Left ventricle myocardium inferior (tissue), 1 donor: ENCODE measurements at regions not wholly inside any gene's neighbourhood (a gene's known extent, or its start where the extent isn't known, plus 50 kb on each side); places are given as distances from the start of the nearest gene placed in this dataset.

Experiments used
- DNase-seq: peaks from one replicate; pipeline ENCODE4 v3.0.0-alpha.2; 2020
- H3K27ac ChIP-seq: fragments of 200-600 bp; replicated peaks from 2 replicates; pipeline ENCODE4 v1.8.0; 2021
- H3K27me3 ChIP-seq: fragments of 200-600 bp; 2 replicates; pipeline ENCODE4 v1.8.0; 2021; ENCODE audit warnings: low read depth
- H3K36me3 ChIP-seq: fragments of 200-600 bp; 2 replicates; pipeline ENCODE4 v1.8.0; 2021
- H3K4me1 ChIP-seq: fragments of 200-600 bp; 2 replicates; pipeline ENCODE4 v1.8.0; 2021
- H3K4me3 ChIP-seq: fragments of 200-600 bp; 2 replicates; pipeline ENCODE4 v1.8.0; 2021; ENCODE audit warnings: mild to moderate bottlenecking, moderate library complexity
- H3K9me3 ChIP-seq: fragments of 200-600 bp; replicated peaks from 2 replicates; pipeline ENCODE4 v1.8.0; 2021
- CTCF ChIP-seq: fragments of 200-600 bp; IDR thresholded peaks from 2 replicates; pipeline ENCODE4 v1.8.0; 2021; ENCODE audit warnings: antibody characterized with exemption, mild to moderate bottlenecking, borderline replicate concordance
- intact Hi-C: fragments of 100-400 bp; cut with micrococcal nuclease; formaldehyde crosslinking; loops from one replicate; pipeline ENCODE4 v1.11.0; 2022
- donor health status: DM: no; HTN: yes; CAD: no; lungs with severe emphysema.

- no peak overlapping the region for H3K4me3 ChIP-seq
- no peaks in the 10 kb centered on the region for H3K27me3 ChIP-seq
- H3K9me3 ChIP-seq: no peaks in the 10 kb centered on the region
- no peak for TF ChIP-seq CTCF
- no peak overlapping the region for H3K27ac ChIP-seq
- H3K36me3 ChIP-seq: no peaks in the 10 kb centered on the region
- DNase-seq: no peak
- intact Hi-C loops: no loop called here
- peaks cover 12% of the 10 kb centered on the region for H3K4me1 ChIP-seq
Measured at GRCh38 chr4:185991770-185992169, 77.2 kb upstream of the TLR3 start.

DNA sequence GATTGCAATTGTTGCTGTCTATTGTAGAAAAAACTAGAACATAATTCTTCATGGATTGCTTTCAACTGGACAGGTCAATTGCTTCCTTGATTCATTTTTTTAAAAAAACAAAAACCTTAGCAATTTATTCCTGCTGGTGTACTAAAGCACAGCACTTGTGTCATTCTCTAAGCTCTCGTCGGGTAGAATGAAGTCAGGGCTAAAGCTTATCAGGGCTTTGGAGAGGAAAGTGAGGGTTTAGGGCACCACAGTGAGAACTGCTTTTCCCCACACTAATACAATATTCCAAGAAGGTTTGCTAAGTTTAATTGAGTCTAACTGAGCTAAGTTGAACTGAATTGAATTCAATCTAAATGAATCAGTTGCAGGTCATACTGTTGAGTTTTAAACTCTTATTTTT, 76.4 kb upstream of the TLR3 start:
- no peaks in the 10 kb centered on the region for H3K9me3 ChIP-seq
- intact Hi-C loops: no loop called here
- no peak overlapping the region for H3K4me3 ChIP-seq
- no peaks in the 10 kb centered on the region for H3K27me3 ChIP-seq
- DNase-seq: no peak
- H3K36me3 ChIP-seq: no peaks in the 10 kb centered on the region
- TF ChIP-seq CTCF: no peak
- H3K27ac ChIP-seq: no peak overlapping the region
- H3K4me1 ChIP-seq: peaks cover 17% of the 10 kb centered on the region

GRCh38 chr4:185993328-185993973, 75.5 kb upstream of the TLR3 start:
- Histone ChIP-seq H3K4me1 (peaks cover 20% of the 10 kb centered on the region), H3K9me3 (no peaks in the 10 kb centered on the region), H3K36me3 (no peaks in the 10 kb centered on the region), H3K4me3 (no peak overlapping the region), H3K27ac (no peak overlapping the region), H3K27me3 (no peaks in the 10 kb centered on the region)
- TF ChIP-seq CTCF: no peak
- DNase-seq: no peak
- intact Hi-C loops: no loop called here

GRCh38 chr4:185994750-185995149, 74.2 kb upstream of the TLR3 start:
- no peaks in the 10 kb centered on the region for H3K9me3 ChIP-seq
- intact Hi-C loops: no loop called here
- H3K4me1 ChIP-seq: peaks cover 24% of the 10 kb centered on the region
- no peak for TF ChIP-seq CTCF
- no peak overlapping the region for H3K27ac ChIP-seq
- no peaks in the 10 kb centered on the region for H3K27me3 ChIP-seq
- H3K36me3 ChIP-seq: no peaks in the 10 kb centered on the region
- H3K4me3 ChIP-seq: no peak overlapping the region
- DNase-seq: no peak

GRCh38 chr4:185995665-185996064, 73.3 kb upstream of the TLR3 start:
- Histone ChIP-seq H3K27me3 (no peaks in the 10 kb centered on the region), H3K36me3 (no peaks in the 10 kb centered on the region), H3K9me3 (no peaks in the 10 kb centered on the region), H3K27ac (no peak overlapping the region), H3K4me1 (peaks cover 33% of the 10 kb centered on the region), H3K4me3 (no peak overlapping the region)
- no peak for TF ChIP-seq CTCF
- DNase-seq: no peak
- intact Hi-C loops: no loop called here
